GM21360 (cell line): ENCODE measurements at regions not wholly inside any gene's neighbourhood (a gene's known extent, or its start where the extent isn't known, plus 50 kb on each side); places are given as distances from the start of the nearest gene placed in this dataset.
"Not testable (repeated sequence)": the region's sequence is repeated elsewhere in the genome, so short reads cannot be mapped to it uniquely, and the experiment has no call there.

Source experiments
- ATAC-seq: cut with Tn5 transposase; IDR thresholded peaks from one replicate; pipeline ENCODE4 v1.9.1; 2021; ENCODE audit warnings: mild to moderate bottlenecking, moderate library complexity; ENCODE audit not compliant: unreplicated experiment

DNA sequence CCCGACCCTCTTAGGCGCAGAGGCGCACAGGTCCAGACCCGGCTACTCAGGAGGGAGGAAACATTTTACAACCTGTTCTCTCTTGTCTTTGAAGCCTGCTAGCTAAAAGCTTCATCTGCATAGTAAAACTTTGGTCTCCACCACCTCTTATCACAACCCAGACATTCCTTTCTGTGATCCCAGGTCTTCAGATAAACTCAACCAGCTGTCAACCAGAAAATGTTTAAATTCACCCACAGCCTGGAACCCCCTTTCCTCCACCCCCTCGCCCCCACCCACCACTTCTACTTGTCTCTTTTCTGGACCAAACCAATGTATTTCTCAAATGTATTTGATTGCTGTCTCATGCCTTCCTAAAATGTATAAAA lies 169.1 kb upstream of the PRKX start:
- not testable (repeated sequence) for ATAC-seq

DNA sequence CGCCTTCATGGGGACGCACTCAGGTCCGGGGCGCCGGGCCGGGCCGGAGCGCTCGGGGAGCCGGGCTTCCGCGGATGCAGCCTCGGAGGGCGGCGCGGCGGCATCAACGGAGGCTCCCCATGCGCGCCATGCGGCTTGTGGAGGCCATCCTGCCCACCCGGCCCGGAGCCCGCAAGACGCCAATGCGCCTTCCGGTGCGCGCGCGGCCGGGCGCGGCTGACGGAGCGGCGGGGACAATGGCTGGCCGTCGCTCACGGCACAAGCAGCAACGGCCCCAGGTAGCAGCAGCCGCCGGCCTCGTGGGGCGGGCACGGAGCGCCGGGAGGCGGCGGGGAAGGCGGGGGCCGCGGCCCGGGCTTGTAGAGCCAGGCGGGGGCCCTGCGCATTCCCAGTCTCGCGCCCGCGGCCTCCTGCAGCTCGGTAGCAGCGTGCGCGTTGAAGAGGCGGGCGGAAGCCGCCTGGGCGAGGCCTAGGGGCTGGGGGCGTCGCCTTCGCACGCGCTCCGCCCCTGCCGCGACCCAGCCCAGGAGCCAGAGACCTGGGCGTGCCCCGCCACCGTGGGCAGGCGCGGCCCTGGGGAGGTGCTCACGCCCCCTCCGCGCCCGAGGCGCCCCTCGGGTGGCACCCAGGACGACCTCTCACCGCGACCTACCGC lies 168.6 kb upstream of the PRKX start:
- peak; percentile 96 for ATAC-seq

DNA sequence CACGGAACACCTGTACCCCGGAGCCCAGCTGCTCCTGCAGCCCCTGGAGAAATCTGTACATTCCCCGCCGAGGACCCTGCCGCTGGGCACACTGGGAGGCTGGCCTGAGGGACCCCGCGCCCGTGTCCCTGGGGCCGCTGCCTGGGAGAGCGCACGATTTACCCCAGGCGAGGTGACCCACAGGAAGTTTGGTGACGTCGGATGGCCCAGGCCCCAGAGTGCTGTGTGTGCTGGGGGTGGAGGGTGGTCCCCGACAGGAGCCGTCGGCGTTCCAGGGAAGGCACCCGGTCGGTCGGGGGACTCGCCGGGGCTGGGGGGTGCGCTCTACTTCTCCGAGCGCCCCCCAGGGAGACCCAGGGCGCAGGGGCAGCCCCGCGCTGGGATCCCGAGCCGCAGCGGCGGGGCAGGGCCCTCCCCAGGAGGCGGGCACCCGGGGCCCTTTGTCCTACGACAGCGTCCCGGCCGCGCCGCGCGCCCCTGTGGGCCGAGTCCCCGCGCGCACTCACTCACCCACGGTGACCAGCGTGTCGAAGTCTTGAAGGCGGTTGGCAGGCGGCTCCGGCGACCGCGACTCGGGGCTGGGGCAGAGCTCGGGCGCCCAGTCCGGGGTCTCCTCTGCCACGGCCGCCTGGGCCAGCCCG lies 167.9 kb upstream of the PRKX start:
- ATAC-seq, result peak; percentile 31

DNA sequence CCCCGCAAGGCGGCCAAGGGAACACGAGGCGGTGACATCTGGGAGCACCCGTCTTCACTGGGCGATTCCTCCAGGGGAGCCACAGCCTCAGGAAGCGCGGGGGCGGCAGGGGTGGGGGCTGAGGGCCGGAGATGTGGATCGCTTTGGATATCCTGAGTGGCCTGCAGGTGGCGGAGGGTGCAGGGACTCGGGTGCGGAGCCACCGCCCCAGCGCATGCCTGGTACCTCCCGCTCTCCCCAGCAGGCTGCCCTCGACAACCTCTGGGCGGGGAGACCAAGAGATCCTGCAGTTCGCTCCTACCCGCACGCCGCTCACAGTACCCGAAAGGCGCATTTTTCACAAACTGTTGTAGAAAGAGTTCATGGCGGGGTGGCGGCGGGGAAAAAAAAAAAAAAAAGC lies 162.9 kb upstream of the PRKX start:
- ATAC-seq, result not testable (repeated sequence)

DNA sequence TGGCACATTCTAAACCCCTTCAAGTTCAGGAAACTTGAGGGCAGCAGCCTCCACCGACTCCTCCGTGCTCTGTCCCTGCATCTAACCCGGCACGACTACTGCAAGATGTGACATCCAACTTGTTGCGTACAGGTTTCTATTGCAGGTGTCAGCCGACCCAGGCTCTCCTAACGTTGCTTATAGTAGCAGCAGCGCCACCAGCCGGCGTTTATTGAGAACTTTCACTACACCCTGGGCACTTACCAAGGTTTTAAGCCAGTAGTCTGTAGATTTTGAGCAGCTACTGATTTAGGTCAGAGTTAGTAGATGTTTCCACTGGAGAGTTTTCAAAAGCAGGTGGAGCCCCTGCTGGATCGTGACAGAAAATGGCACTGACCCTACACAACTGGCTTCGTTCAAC lies 162.2 kb upstream of the PRKX start:
- ATAC-seq, result not testable (repeated sequence)

DNA sequence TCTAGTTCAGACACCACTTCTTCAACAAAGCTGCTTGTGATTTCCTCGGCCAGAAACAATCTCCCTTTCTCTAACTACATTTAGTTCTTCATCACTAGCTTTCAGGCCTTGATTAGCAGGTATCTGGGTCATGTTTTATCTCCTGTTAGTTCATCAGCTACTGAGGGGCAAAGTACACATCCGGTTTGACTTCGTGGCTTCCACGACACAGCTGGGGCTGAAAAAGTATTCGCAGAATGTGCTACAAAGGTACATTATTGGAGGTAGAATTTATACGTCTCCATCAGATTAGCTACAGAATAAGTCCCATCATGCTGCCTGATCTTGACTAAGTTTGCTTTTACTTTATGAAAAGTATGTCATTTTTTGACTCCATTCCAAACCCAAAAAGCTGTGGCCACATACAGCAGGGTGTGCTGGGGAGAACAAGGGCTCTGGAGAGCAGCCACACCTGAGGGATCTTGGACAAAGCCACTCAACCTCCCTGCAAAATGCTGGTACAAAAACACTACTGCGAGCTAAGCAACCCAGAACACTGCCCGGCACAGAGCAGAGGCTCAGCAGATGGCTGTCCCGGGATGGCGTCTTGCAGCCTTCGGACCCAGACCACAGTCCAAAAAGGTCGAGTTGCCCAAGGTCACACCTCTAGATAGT lies 158.9 kb upstream of the PRKX start:
- ATAC-seq, result not testable (repeated sequence)

DNA sequence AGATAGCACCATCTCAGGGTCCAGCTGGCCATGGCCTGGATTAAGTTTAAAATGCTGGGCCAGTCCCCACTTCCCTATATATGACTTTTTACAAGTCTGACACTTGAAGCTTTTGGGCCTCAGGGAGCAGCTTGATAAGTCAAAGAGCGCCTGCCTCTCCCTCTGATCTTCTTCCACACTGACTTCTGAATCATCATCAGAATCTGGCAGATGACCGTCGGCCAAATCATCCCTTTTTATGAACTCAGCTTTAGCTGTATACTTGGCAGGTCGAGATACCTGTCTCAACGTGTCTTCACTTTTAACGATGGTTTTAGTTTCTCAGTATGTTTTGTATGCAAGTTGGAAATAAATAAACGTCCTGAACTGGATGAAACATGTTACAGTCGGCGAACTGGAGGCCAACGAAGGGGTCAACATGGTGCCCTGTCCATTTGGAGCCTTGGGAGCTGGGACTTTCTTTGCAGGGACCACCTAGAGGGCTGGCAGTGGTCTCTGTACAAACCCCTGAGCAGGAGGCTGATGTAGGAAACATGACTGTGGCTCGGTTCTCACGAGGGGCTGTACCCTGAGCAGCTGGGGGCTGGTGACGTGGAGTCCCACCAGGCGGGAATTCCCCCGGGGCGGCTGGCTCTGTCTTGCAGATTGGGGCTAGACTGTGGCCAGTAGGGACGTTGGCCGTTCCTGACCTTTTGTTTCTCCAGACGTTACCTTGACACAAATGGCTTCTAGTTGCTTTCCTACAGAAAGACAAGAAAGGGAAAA lies 153.8 kb upstream of the PRKX start:
- not testable (repeated sequence) for ATAC-seq

DNA sequence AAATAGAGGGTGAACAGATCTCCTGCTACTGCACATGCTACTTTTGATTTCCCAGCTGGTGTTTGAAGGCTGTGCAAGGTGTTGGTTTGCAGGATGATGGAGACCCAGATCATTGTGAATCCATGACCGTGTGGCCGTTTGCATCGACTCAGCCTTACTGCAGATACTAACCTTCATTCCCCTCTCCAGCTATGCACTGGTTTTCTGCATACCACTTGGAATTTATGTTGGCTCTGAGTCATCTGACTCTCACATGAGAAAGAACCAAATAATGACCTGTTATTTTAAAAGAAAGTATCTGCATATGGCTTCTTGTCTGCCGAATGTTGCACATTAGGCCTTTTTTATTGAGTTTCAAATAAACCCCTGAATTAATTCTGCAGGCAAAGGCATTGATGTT lies 144.9 kb upstream of the PRKX start:
- not testable (repeated sequence) for ATAC-seq

DNA sequence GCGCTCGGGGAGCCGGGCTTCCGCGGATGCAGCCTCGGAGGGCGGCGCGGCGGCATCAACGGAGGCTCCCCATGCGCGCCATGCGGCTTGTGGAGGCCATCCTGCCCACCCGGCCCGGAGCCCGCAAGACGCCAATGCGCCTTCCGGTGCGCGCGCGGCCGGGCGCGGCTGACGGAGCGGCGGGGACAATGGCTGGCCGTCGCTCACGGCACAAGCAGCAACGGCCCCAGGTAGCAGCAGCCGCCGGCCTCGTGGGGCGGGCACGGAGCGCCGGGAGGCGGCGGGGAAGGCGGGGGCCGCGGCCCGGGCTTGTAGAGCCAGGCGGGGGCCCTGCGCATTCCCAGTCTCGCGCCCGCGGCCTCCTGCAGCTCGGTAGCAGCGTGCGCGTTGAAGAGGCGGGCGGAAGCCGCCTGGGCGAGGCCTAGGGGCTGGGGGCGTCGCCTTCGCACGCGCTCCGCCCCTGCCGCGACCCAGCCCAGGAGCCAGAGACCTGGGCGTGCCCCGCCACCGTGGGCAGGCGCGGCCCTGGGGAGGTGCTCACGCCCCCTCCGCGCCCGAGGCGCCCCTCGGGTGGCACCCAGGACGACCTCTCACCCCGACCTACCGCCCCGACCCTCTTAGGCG lies 130.2 kb upstream of the PRKX start:
- peak; percentile 97 for ATAC-seq

DNA sequence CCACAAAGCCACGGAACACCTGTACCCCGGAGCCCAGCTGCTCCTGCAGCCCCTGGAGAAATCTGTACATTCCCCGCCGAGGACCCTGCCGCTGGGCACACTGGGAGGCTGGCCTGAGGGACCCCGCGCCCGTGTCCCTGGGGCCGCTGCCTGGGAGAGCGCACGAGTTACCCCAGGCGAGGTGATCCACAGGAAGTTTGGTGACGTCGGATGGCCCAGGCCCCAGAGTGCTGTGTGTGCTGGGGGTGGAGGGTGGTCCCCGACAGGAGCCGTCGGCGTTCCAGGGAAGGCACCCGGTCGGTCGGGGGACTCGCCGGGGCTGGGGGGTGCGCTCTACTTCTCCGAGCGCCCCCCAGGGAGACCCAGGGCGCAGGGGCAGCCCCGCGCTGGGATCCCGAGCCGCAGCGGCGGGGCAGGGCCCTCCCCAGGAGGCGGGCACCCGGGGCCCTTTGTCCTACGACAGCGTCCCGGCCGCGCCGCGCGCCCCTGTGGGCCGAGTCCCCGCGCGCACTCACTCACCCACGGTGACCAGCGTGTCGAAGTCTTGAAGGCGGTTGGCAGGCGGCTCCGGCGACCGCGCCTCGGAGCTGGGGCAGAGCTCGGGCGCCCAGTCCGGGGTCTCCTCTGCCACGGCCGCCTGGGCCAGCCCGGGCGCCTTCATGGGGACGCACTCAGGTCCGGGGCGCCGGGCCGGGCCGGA lies 129.5 kb upstream of the PRKX start:
- ATAC-seq, result peak; percentile 37

DNA sequence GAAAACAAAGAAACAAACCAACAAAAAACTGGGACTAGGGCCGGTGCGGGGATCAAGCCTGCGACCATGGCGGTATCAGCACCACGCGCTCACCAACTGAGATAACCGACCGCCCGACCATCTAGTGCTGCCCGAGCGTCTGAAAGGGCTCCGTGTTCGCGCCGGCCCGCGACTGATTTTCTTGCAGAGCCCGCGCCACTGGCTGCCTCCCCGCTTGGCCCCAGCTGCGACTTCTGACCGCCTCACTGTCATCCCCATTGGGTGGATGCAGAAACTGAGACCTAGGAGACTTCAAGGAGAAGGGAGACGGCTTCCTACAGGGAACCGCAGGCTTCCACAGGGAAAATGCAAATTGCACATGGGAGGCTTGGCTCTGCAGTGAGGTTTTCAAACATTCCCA lies 125.3 kb upstream of the PRKX start:
- not testable (repeated sequence) for ATAC-seq

DNA sequence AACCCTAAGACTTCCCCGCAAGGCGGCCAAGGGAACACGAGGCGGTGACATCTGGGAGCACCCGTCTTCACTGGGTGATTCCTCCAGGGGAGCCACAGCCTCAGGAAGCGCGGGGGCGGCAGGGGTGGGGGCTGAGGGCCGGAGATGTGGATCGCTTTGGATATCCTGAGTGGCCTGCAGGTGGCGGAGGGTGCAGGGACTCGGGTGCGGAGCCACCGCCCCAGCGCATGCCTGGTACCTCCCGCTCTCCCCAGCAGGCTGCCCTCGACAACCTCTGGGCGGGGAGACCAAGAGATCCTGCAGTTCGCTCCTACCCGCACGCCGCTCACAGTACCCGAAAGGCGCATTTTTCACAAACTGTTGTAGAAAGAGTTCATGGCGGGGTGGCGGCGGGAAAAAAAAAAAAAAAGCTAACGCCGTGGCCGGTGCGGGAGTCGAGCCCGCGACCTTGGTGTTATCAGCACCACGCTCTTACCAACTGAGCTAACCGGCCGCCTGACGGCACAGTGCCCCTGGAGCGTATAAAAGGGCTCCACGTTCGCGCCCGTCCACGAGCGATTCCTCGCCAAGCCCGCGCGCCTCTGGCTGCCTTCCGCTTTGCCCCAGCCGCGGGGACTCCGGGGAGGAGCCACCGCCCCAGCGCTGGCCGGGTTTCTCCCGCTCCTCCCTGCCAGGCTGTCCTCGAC lies 124.7 kb upstream of the PRKX start:
- ATAC-seq, result not testable (repeated sequence)

DNA sequence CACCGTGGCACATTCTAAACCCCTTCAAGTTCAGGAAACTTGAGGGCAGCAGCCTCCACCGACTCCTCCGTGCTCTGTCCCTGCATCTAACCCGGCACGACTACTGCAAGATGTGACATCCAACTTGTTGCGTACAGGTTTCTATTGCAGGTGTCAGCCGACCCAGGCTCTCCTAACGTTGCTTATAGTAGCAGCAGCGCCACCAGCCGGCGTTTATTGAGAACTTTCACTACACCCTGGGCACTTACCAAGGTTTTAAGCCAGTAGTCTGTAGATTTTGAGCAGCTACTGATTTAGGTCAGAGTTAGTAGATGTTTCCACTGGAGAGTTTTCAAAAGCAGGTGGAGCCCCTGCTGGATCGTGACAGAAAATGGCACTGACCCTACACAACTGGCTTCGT lies 123.8 kb upstream of the PRKX start:
- not testable (repeated sequence) for ATAC-seq

DNA sequence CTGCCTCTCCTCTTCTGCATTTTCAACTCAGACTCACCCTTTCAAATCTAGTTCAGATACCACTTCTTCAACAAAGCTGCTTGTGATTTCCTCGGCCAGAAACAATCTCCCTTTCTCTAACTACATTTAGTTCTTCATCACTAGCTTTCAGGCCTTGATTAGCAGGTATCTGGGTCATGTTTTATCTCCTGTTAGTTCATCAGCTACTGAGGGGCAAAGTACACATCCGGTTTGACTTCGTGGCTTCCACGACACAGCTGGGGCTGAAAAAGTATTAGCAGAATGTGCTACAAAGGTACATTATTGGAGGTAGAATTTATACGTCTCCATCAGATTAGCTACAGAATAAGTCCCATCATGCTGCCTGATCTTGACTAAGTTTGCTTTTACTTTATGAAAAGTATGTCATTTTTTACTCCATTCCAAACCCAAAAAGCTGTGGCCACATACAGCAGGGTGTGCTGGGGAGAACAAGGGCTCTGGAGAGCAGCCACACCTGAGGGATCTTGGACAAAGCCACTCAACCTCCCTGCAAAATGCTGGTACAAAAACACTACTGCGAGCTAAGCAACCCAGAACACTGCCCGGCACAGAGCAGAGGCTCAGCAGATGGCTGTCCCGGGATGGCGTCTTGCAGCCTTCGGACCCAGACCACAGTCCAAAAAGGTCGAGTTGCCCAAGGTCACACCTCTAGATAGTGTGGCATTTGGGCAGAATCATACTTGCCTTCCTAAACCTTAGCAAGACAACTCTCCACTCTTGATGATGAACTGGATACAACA lies 120.5 kb upstream of the PRKX start:
- not testable (repeated sequence) for ATAC-seq

DNA sequence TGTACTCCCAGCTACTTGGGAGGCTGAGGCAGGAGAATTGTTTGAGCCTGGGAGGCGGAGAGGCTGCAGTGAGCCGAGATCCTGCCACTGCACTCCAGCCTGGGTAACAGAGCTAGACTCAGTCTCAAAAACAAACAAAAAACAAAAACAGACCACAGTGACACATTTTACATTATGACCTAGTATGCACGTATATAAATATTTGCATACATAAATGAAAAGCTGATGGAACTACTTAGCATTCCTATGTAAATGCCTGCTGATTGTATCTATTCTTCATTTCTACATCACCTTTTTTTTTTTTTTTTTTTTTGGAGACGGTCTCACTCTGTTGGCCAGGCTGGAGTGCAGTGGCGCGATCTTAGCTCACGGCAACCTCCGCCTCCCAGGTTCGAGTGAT lies 116.6 kb upstream of the PRKX start:
- not testable (repeated sequence) for ATAC-seq

DNA sequence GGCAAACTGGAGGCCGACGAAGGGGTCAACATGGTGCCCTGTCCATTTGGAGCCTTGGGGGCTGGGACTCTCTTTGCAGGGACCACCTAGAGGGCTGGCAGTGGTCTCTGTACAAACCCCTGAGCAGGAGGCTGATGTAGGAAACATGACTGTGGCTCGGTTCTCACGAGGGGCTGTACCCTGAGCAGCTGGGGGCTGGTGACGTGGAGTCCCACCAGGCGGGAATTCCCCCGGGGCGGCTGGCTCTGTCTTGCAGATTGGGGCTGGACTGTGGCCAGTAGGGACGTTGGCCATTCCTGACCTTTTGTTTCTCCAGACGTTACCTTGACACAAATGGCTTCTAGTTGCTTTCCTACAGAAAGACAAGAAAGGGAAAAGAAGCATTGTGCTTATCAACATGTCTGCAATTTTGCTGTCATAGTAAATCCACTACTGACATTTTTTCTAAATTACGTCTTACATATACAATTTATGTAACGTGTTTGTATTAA lies 115.6 kb upstream of the PRKX start:
- not testable (repeated sequence) for ATAC-seq

DNA sequence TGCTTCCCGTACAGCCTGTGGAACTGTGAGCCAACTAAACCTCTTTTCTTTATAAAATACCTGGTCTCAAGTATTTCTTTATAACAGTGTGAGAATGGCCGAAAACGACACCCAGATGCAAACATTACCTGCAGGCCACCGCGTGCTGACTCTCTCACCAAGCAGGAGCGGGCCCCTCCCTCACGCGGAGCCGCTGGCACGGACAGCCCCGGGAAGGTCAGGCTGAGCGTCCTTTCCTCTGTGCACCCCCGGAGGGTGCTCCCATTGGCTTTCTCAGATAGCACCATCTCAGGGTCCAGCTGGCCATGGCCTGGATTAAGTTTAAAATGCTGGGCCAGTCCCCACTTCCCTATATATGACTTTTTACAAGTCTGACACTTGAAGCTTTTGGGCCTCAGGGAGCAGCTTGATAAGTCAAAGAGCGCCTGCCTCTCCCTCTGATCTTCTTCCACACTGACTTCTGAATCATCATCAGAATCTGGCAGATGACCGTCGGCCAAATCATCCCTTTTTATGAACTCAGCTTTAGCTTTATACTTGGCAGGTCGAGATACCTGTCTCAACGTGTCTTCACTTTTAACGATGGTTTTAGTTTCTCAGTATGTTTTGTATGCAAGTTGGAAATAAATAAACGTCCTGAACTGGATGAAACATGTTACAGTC lies 115.1 kb upstream of the PRKX start:
- not testable (repeated sequence) for ATAC-seq

DNA sequence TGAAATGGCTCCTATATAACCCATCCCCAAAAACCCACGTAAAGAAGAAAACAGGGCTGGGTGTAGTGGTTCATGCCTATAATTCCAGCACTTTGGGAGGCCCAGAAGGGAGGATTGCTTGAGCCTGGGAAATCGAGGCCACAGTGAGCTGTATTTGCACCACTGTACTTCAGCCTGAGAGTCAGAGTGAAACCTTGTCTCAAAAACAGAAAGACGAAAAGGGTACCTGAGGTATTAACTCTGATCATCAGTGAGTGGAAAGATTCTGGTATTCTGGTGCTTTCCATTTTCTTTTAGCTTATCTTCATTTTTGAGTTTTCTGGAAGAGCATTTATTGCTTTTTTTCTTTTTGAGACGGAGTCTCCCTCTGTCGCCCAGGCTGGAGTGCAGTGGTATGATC lies 110.6 kb upstream of the PRKX start:
- ATAC-seq, result peak; percentile 49
